Activated CD8-positive, alpha-beta T cell treated with anti-CD3 and anti-CD28 coated beads for 36 hours (primary cell): ENCODE measurements at regions not wholly inside any gene's neighbourhood (a gene's known extent, or its start where the extent isn't known, plus 50 kb on each side); places are given as distances from the start of the nearest gene placed in this dataset.

Source experiments
- ATAC-seq: fragments of 200-7000 bp; cut with Tn5 transposase; one replicate; pipeline ENCODE4 v1.10.0; 2021; ENCODE audit warnings: mild to moderate bottlenecking, moderate library complexity
- CTCF ChIA-PET: fragments of 350-600 bp; sonication (Branson Sonifier 250); formaldehyde crosslinking; loops from one replicate; lab custom pipeline; 2021; ENCODE audit warnings: antibody characterized with exemption; lab: Charles Lee
- POLR2A ChIA-PET: fragments of 350-600 bp; sonication (Branson Sonifier 250); formaldehyde crosslinking; loops from one replicate; lab custom pipeline; 2021; ENCODE audit warnings: antibody characterized with exemption; lab: Charles Lee
- DNase-seq: peaks from one replicate; pipeline ENCODE4 v3.0.0-alpha.2; 2020
- H3K27ac Mint-ChIP-seq: one replicate; pipeline ENCODE4 v1.8.0; 2021; ENCODE audit warnings: mild to moderate bottlenecking, mixed read lengths
- H3K27me3 Mint-ChIP-seq: one replicate; pipeline ENCODE4 v1.8.0; 2021; ENCODE audit warnings: mixed read lengths
- H3K36me3 Mint-ChIP-seq: one replicate; pipeline ENCODE4 v1.8.0; 2021; ENCODE audit warnings: low read depth, mixed read lengths
- H3K4me1 Mint-ChIP-seq: one replicate; pipeline ENCODE4 v1.8.0; 2021; ENCODE audit warnings: low read depth, mixed read lengths
- H3K4me3 Mint-ChIP-seq: one replicate; pipeline ENCODE4 v1.8.0; 2021; ENCODE audit warnings: mild to moderate bottlenecking, moderate library complexity, mixed read lengths
- H3K9me3 Mint-ChIP-seq: one replicate; pipeline ENCODE4 v1.8.0; 2021; ENCODE audit warnings: mixed read lengths
- CTCF ChIP-seq: fragments of 200-600 bp; IDR thresholded peaks from one replicate; pipeline ENCODE4 v1.8.0; 2022; ENCODE audit warnings: antibody characterized with exemption, mild to moderate bottlenecking
- intact Hi-C: fragments of 100-400 bp; cut with micrococcal nuclease; formaldehyde crosslinking; loops from one replicate; pipeline ENCODE4 v1.10.0; 2022

- DNase-seq: no peak
- intact Hi-C loops: no loop called here
- H3K27me3 Mint-ChIP-seq: no peaks in the 10 kb centered on the region
- POLR2A ChIA-PET: no interaction called here
- CTCF ChIA-PET: interaction anchor here (0.7 to 2.7 kb wide), 3 partner anchors 21 to 895 kb away, joined by 3 to 15 read pairs (median 7); no protein-coding TSS in a partner anchor
- H3K36me3 Mint-ChIP-seq: peaks cover 3% of the 10 kb centered on the region
- peaks cover 2% of the 10 kb centered on the region for H3K9me3 Mint-ChIP-seq
- TF ChIP-seq CTCF: no peak
- H3K4me3 Mint-ChIP-seq: no peak overlapping the region
- H3K27ac Mint-ChIP-seq: no peak overlapping the region
- H3K4me1 Mint-ChIP-seq: no peaks in the 10 kb centered on the region
- no peak for ATAC-seq
Measured at GRCh38 chr14:87784386-87784785, 208.6 kb downstream of the GALC start.

GRCh38 chr14:87783071-87783470, 209.9 kb downstream of the GALC start:
- no peaks in the 10 kb centered on the region for H3K4me1 Mint-ChIP-seq
- intact Hi-C loops: no loop called here

GRCh38 chr14:87772854-87773253, 220.1 kb downstream of the GALC start:
- POLR2A ChIA-PET: no interaction called here
- Mint-ChIP-seq H3K9me3 (no peaks in the 10 kb centered on the region), H3K27ac (no peak overlapping the region), H3K4me3 (no peak overlapping the region), H3K4me1 (no peaks in the 10 kb centered on the region), H3K27me3 (peaks cover 1% of the 10 kb centered on the region), H3K36me3 (no peaks in the 10 kb centered on the region)
- CTCF ChIA-PET: no interaction called here
- no peak for DNase-seq
- ATAC-seq: no peak
- intact Hi-C loops: no loop called here
- no peak for TF ChIP-seq CTCF

More at GRCh38 chr14:87783071-87783470, 209.9 kb downstream of the GALC start:
- no peak for ATAC-seq
- DNase-seq: no peak
- POLR2A ChIA-PET: no interaction called here
- peaks cover 3% of the 10 kb centered on the region for H3K36me3 Mint-ChIP-seq
- no peak overlapping the region for H3K4me3 Mint-ChIP-seq
- H3K9me3 Mint-ChIP-seq: peaks cover 5% of the 10 kb centered on the region
- CTCF ChIA-PET: interaction anchor here (1.2 to 2.7 kb wide), 2 partner anchors 22 to 37 kb away, joined by 6 to 15 read pairs; no protein-coding TSS in a partner anchor
- no peaks in the 10 kb centered on the region for H3K27me3 Mint-ChIP-seq
- no peak for TF ChIP-seq CTCF
- no peak overlapping the region for H3K27ac Mint-ChIP-seq

- no peak for ATAC-seq
- TF ChIP-seq CTCF: no peak
Measured at GRCh38 chr14:87767567-87767901, 225.4 kb downstream of the GALC start.

GRCh38 chr14:87758876-87759275, 234.1 kb downstream of the GALC start:
- ATAC-seq (no peak), DNase-seq (no peak)
- no peak overlapping the region for H3K4me3 Mint-ChIP-seq
- no peak for TF ChIP-seq CTCF
- intact Hi-C loops: no loop called here
- ChIA-PET POLR2A (no interaction called here), CTCF (interaction anchor here (0.9 kb wide), 1 partner anchor 13 kb away, joined by 4 read pairs; no protein-coding TSS in a partner anchor)
- H3K27ac Mint-ChIP-seq: no peak overlapping the region
- peaks cover 9% of the 10 kb centered on the region for H3K27me3 Mint-ChIP-seq
- peaks cover 6% of the 10 kb centered on the region for H3K9me3 Mint-ChIP-seq
- H3K36me3 Mint-ChIP-seq: no peaks in the 10 kb centered on the region
- H3K4me1 Mint-ChIP-seq: no peaks in the 10 kb centered on the region

More at GRCh38 chr14:87767567-87767901, 225.4 kb downstream of the GALC start:
- ChIA-PET POLR2A (no interaction called here), CTCF (no interaction called here)
- peaks cover 3% of the 10 kb centered on the region for H3K27me3 Mint-ChIP-seq
- no peak overlapping the region for H3K4me3 Mint-ChIP-seq
- no peaks in the 10 kb centered on the region for H3K4me1 Mint-ChIP-seq
- peaks cover 3% of the 10 kb centered on the region for H3K9me3 Mint-ChIP-seq
- no peak overlapping the region for H3K27ac Mint-ChIP-seq
- no peaks in the 10 kb centered on the region for H3K36me3 Mint-ChIP-seq
- DNase-seq: no peak
- intact Hi-C loops: no loop called here
